H1 (cell line): ENCODE measurements at regions not wholly inside any gene's neighbourhood (a gene's known extent, or its start where the extent isn't known, plus 50 kb on each side); places are given as distances from the start of the nearest gene placed in this dataset.
A peak's percentile ranks its signal among the peaks of the same experiment; 100 is the strongest.

Experiments
- CTCF ChIA-PET: fragments of 300-600 bp; sonication (Branson Sonifier 250); formaldehyde crosslinking; loops from one replicate; lab custom pipeline; 2021; ENCODE audit not compliant: partially characterized antibody; lab: Charles Lee
- POLR2A ChIA-PET: fragments of 300-600 bp; sonication (Branson Sonifier 250); formaldehyde crosslinking; loops from one replicate; lab custom pipeline; 2021; ENCODE audit warnings: inconsistent platforms; ENCODE audit not compliant: partially characterized antibody; lab: Charles Lee
- DNase-seq, 2 experiments: peaks; one replicate each; pipeline versions ENCODE4 v3.0.0 to v3.0.0-alpha.2; 2010 to 2022; ENCODE audit warnings: low spot score in 2 of 2, low read depth in 1 of 2, mixed read lengths in 1 of 2
- FAIRE-seq: peaks from 2 replicates; lab custom pipeline; 2011; peaks lifted over from hg19 to GRCh38; lab: Jason Lieb, UNC
- H2AFZ ChIP-seq: 2 replicates; pipeline ENCODE4 v1.8.1; 2012; ENCODE audit warnings: low read length, inconsistent platforms
- H2AK5ac ChIP-seq: 2 replicates; pipeline ENCODE4 v1.6.1; 2013; ENCODE audit warnings: low read depth, low read length
- H2BK120ac ChIP-seq: replicated peaks from 2 replicates; pipeline ENCODE3; 2013; ENCODE audit warnings: low read depth, low read length, inconsistent platforms
- H2BK12ac ChIP-seq: 2 replicates; pipeline ENCODE4 v1.6.1; 2013; ENCODE audit warnings: low read depth, low read length
- H2BK15ac ChIP-seq: 2 replicates; pipeline ENCODE4 v1.6.1; 2013; ENCODE audit warnings: low read length
- H2BK20ac ChIP-seq: 2 replicates; pipeline ENCODE4 v1.6.1; 2013; ENCODE audit warnings: low read length
- H2BK5ac ChIP-seq: 2 replicates; pipeline ENCODE4 v1.6.1; 2013; ENCODE audit warnings: low read depth, low read length
- H3K14ac ChIP-seq: 2 replicates; pipeline ENCODE4 v1.6.1; 2013; ENCODE audit warnings: inconsistent platforms; ENCODE audit not compliant: insufficient read length
- H3K18ac ChIP-seq: 2 replicates; pipeline ENCODE4 v1.6.1; 2013; ENCODE audit warnings: low read length; ENCODE audit errors: extremely low read depth
- H3K23ac ChIP-seq: 2 replicates; pipeline ENCODE4 v1.6.1; 2013; ENCODE audit warnings: inconsistent platforms; ENCODE audit not compliant: insufficient read length
- H3K23me2 ChIP-seq: 2 replicates; pipeline ENCODE4 v1.6.1; 2013; ENCODE audit warnings: low read depth, low read length
- H3K27ac ChIP-seq: 2 replicates; pipeline ENCODE4 v1.6.1; 2011; ENCODE audit warnings: low read depth, low read length, inconsistent platforms
- H3K27me3 ChIP-seq, 4 experiments: replicated peaks in 1 of 4; 1 replicate in 1 of 4; 2 replicates in 3 of 4; pipeline versions ENCODE4 v1.6.1 to v1.8.1; 2011 to 2013; ENCODE audit warnings: low read length in 3 of 4, mild to moderate bottlenecking in 3 of 4, inconsistent platforms in 2 of 4, mixed read lengths in 2 of 4, moderate library complexity in 1 of 4; ENCODE audit not compliant: control insufficient read depth in 3 of 4, insufficient read depth in 3 of 4; ENCODE audit errors: extremely low read depth in 1 of 4
- H3K36me3 ChIP-seq, 4 experiments: 2 replicates each; pipeline versions ENCODE4 v1.6.1 to v1.8.1; 2011 to 2013; ENCODE audit warnings: mild to moderate bottlenecking in 4 of 4, low read length in 3 of 4, moderate library complexity in 2 of 4, control low read depth in 1 of 4, inconsistent platforms in 1 of 4; ENCODE audit not compliant: insufficient read depth in 4 of 4, control insufficient read depth in 2 of 4
- H3K4ac ChIP-seq: replicated peaks from 2 replicates; pipeline ENCODE3; 2013; ENCODE audit warnings: low read length, low read depth, mixed read lengths, inconsistent platforms; ENCODE audit not compliant: insufficient read length
- H3K4me1 ChIP-seq, 4 experiments: replicated peaks in 1 of 4; 1 replicate in 1 of 4; 2 replicates in 3 of 4; pipeline versions ENCODE4 v1.6.1 to v1.8.1; 2011 to 2013; ENCODE audit warnings: low read length in 3 of 4, inconsistent platforms in 2 of 4, mixed read lengths in 1 of 4; ENCODE audit not compliant: insufficient read depth in 4 of 4, control insufficient read depth in 3 of 4
- H3K4me2 ChIP-seq, 2 experiments: 2 replicates each; pipeline versions ENCODE4 v1.6.1 to v1.8.1; 2011 to 2013; ENCODE audit warnings: low read depth in 2 of 2, low read length in 2 of 2, control low read depth in 1 of 2, inconsistent platforms in 1 of 2, mild to moderate bottlenecking in 1 of 2; ENCODE audit not compliant: insufficient read depth in 1 of 2
- H3K4me3 ChIP-seq, 4 experiments: fragments of 200-600, 300-600 bp in 1 of 4; sonication (generic), shearing (Covaris generic), sonication (Bioruptor Twin) in 1 of 4; 2 replicates each; pipeline versions ENCODE4 v1.5.1 to v1.8.1; 2011 to 2016; ENCODE audit warnings: low read length in 4 of 4, low read depth in 3 of 4, control low read depth in 2 of 4, inconsistent platforms in 2 of 4, mild to moderate bottlenecking in 2 of 4, mixed read lengths in 1 of 4, moderate library complexity in 1 of 4; ENCODE audit not compliant: insufficient read depth in 2 of 4; ENCODE audit errors: extremely low read depth in 1 of 4
- H3K56ac ChIP-seq: replicated peaks from 2 replicates; pipeline ENCODE3; 2013; ENCODE audit warnings: low read depth, mild to moderate bottlenecking, mixed read lengths, low read length, inconsistent platforms; ENCODE audit not compliant: insufficient read length
- H3K79me1 ChIP-seq: 2 replicates; pipeline ENCODE4 v1.6.1; 2013; ENCODE audit warnings: low read depth, low read length, control low read depth
- H3K79me2 ChIP-seq, 2 experiments: 2 replicates each; pipeline versions ENCODE4 v1.6.1 to v1.8.1; 2012 to 2013; ENCODE audit warnings: low read length in 2 of 2, mild to moderate bottlenecking in 2 of 2, inconsistent platforms in 1 of 2; ENCODE audit not compliant: insufficient read depth in 2 of 2, control insufficient read depth in 1 of 2
- H3K9ac ChIP-seq, 4 experiments: replicated peaks in 1 of 4; 1 replicate in 1 of 4; 2 replicates in 3 of 4; pipeline versions ENCODE4 v1.6.1 to v1.8.1; 2011 to 2013; ENCODE audit warnings: low read depth in 3 of 4, low read length in 3 of 4, control low read depth in 2 of 4, mild to moderate bottlenecking in 2 of 4, moderate library complexity in 2 of 4, inconsistent platforms in 1 of 4; ENCODE audit errors: extremely low read depth in 1 of 4
- H3K9me3 ChIP-seq, 2 experiments: 2 replicates each; pipeline versions ENCODE4 v1.6.1 to v1.8.1; 2012 to 2013; ENCODE audit warnings: mild to moderate bottlenecking in 2 of 2, moderate library complexity in 2 of 2, control low read depth in 1 of 2, inconsistent platforms in 1 of 2, low read depth in 1 of 2, low read length in 1 of 2, mixed read lengths in 1 of 2; ENCODE audit not compliant: insufficient read depth in 2 of 2
- H4K20me1 ChIP-seq, 2 experiments: replicated peaks in 1 of 2; 2 replicates each; pipeline versions ENCODE3 to v1.8.1; 2011 to 2013; ENCODE audit warnings: inconsistent platforms in 2 of 2, low read length in 2 of 2, mild to moderate bottlenecking in 1 of 2; ENCODE audit not compliant: insufficient read depth in 2 of 2, control insufficient read depth in 1 of 2
- H4K5ac ChIP-seq: 2 replicates; pipeline ENCODE4 v1.6.1; 2013; ENCODE audit warnings: low read length, low read depth, mixed read lengths, inconsistent platforms; ENCODE audit not compliant: insufficient read length
- H4K8ac ChIP-seq: 2 replicates; pipeline ENCODE4 v1.8.0; 2013; ENCODE audit warnings: mild to moderate bottlenecking, moderate library complexity, low read length, inconsistent platforms; ENCODE audit not compliant: insufficient read depth; ENCODE audit errors: extremely low read depth
- H4K91ac ChIP-seq: replicated peaks from 2 replicates; pipeline ENCODE3; 2013; ENCODE audit warnings: low read length, mixed read lengths, inconsistent platforms; ENCODE audit not compliant: insufficient read length
- CBX8 ChIP-seq: fragments of 300-800, 300-1000 bp; sonication (generic); IDR thresholded peaks from 2 replicates; pipeline ENCODE4 v1.7.1; 2016; ENCODE audit warnings: low read depth, low read length, borderline replicate concordance
- EGR1 ChIP-seq: IDR thresholded peaks from 2 replicates; pipeline ENCODE4 v1.6.1; 2011; ENCODE audit warnings: low read depth, low read length, borderline replicate concordance
- RAD21 ChIP-seq, 2 experiments: IDR thresholded peaks in 1 of 2; conservative IDR thresholded peaks in 1 of 2; 2 replicates each; pipeline ENCODE4 v1.6.1; 2011; ENCODE audit warnings: low read depth in 2 of 2, low read length in 2 of 2, improper control_type of control experiment in 1 of 2, inconsistent platforms in 1 of 2, mild to moderate bottlenecking in 1 of 2, moderate library complexity in 1 of 2
- WGBS, 2 experiments: shearing (Covaris generic) in 1 of 2; methylation state at CpG; one replicate each; pipeline versions ENCODE4 v1.1.6 to v1.1.7; 2013 to 2015; ENCODE audit warnings: low lambda C conversion rate in 2 of 2, mixed read lengths in 2 of 2, inconsistent platforms in 1 of 2, low coverage in 1 of 2, missing lambda C conversion rate in 1 of 2; ENCODE audit not compliant: insufficient replicate concordance in 2 of 2, insufficient coverage in 1 of 2, insufficient read length in 1 of 2; ENCODE audit errors: extremely low coverage in 1 of 2, missing lambda C conversion rate in 1 of 2; 5-methylcytosine and 5-hydroxymethylcytosine counted together

DNA sequence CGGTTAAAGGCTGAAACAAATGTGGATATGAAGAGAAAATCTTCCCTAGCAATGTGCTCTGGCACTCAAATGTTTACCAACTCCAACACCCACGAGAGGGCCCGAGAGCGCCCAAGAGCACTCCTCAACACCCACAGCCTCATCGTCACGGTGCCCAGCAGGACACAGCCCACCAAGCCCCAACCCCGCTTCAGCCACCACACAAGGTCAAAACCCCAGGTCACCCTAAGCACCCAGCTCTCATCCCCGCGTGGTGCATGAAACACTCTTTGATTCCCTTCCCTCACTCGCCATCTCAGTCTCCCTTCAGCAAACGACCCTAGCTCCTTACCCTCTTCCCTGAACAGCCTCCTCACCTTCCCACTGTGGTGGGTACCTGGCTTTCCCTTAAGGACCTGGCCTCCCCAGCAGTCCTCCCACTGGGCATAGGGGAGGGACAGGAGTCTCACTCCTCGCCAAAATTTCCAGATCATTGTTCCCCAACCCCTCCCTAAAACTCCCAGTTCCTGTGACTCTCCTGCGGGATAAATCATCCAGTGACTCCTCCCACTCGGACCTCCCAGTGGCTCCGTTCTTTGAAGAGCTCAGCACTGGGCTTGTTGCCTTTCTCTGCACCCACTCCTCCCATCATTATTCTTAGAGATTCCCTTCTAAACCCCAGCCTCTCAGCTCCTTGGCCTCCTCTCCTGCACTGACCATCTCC is 170.4 kb upstream of the SYT6 start:
- Histone ChIP-seq H2AK5ac (no peak overlapping the region), H2AFZ (0 out of 2 replicates have a peak overlapping the region, but pooled peaks have one; percentile 31), H3K4me2 (no peak overlapping the region), H3K4ac (no peak overlapping the region), H3K56ac (no peak overlapping the region), H2BK20ac (no peak overlapping the region), H3K18ac (no peak overlapping the region), H3K23ac (no peak overlapping the region), H3K14ac (no peak overlapping the region), H3K9ac (no peak overlapping the region), H3K23me2 (no peaks in the 10 kb centered on the region), H4K20me1 (no peaks in the 10 kb centered on the region), H2BK12ac (no peak overlapping the region), H3K4me3 (no peak overlapping the region), H2BK120ac (no peak overlapping the region), H3K27ac (no peak overlapping the region), H3K79me1 (no peaks in the 10 kb centered on the region), H2BK5ac (no peak overlapping the region), H3K36me3 (no peaks in the 10 kb centered on the region), H3K79me2 (no peaks in the 10 kb centered on the region), H3K9me3 (peaks cover 7 to 8% of the 10 kb centered on the region in 2 experiments; a peak in 2 of 4 replicates), H4K91ac (no peak overlapping the region), H3K27me3 (no peaks in the 10 kb centered on the region; a peak in 1 of 7 replicates), H2BK15ac (no peak overlapping the region), H4K8ac (no peak overlapping the region), H4K5ac (no peak overlapping the region), H3K4me1 (no peaks in the 10 kb centered on the region)
- WGBS, 2 experiments = 92% methylated on average over 15 of the region's 15 CpGs; no CpG with 5 or more reads in 1 of the 2 experiments
- no peak for TF ChIP-seq EGR1
- TF ChIP-seq RAD21 (IDR thresholded peaks at IDR 0.05 in 1 of 2, conservative IDR thresholded peaks at IDR 0.05 in 1 of 2; ENCODE audit: low read depth in 2 of 2, low read length in 2 of 2) = no peak
- TF ChIP-seq CBX8 = no peak
- CTCF ChIA-PET = no interaction called here
- FAIRE-seq = no peak
- DNase-seq = no peak
- POLR2A ChIA-PET = no interaction called here
